ENCODE measurements at regions not wholly inside any gene's neighbourhood (a gene's known extent, or its start where the extent isn't known, plus 50 kb on each side); places are given as distances from the start of the nearest gene placed in this dataset.

DNA sequence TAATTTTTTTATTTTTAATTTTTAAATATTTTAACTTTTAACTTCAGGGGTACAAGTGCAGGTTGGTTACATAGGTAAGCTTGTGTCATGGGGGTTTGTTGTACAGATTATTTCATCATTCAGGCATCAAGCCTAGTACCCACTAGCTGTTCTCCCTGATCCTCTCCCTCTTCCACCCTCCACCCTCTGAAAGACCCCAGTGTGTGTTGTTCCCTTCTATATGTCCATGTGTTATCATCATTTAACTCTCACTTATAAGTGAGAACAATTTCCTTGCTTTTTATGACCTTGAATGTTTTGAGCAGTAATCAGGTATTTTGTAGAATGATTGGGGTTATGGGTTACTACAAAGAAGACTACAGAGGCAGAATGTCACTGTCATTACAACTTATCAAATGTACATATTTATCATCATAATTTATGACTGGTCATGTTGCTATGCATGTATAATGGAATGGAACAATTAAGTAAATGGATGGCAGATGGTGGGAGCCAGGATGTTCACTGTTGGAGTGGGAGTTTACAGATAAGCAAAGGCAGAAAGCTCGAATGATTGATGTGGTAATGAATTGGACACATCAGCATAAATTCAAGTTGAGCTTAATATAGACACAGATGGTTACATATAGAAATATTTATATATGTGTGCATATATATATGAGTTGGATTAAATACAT is 563.8 kb upstream of the ROBO1 start:
- TF ChIP-seq CTCF (IDR thresholded peaks at IDR 0.05), result no peak
- no peak for TF ChIP-seq EP300 (IDR thresholded peaks at IDR 0.05)
- no peak for TF ChIP-seq POLR2A (IDR thresholded peaks at IDR 0.05)

Data from tibial nerve (tissue), 4 donors.